Pancreas (tissue), 10 donors: ENCODE measurements at regions not wholly inside any gene's neighbourhood (a gene's known extent, or its start where the extent isn't known, plus 50 kb on each side); places are given as distances from the start of the nearest gene placed in this dataset.

Source experiments
- ATAC-seq, 4 donors: fragments of 200-7000 bp; cut with Tn5 transposase; one replicate each; pipeline versions ENCODE4 v1.8.0 to v1.9.1; 2020; ENCODE audit warnings: mild to moderate bottlenecking in 4 of 4, moderate library complexity in 4 of 4
- DNase-seq, 6 donors: peaks; one replicate each; pipeline ENCODE4 v3.0.0-alpha.2; 2020
- FAIRE-seq: peaks from 2 replicates; lab custom pipeline; 2012; peaks lifted over from hg19 to GRCh38; lab: Jason Lieb, UNC
- H3K27ac ChIP-seq, 4 donors: fragments of 200-600 bp; sonication (generic); 1 replicate in 3 of 4; 2 replicates in 1 of 4; pipeline versions ENCODE4 v1.5.0 to v1.8.0; 2020
- H3K27me3 ChIP-seq, 4 donors: fragments of 200-600 bp; one replicate each; pipeline ENCODE4 v1.8.0; 2021
- H3K36me3 ChIP-seq, 3 donors: fragments of 200-600 bp; sonication (generic) in 1 of 3; one replicate each; pipeline versions ENCODE4 v1.5.0 to v1.8.0; 2020 to 2021
- H3K4me1 ChIP-seq, 3 donors: fragments of 200-600 bp; one replicate each; pipeline ENCODE4 v1.8.0; 2021
- H3K4me3 ChIP-seq, 4 donors: fragments of 200-600 bp; sonication (generic) in 2 of 4; one replicate each; pipeline versions ENCODE4 v1.5.0 to v1.8.0; 2020 to 2021
- H3K9me3 ChIP-seq, 4 donors: fragments of 200-600 bp; one replicate each; pipeline ENCODE4 v1.8.0; 2021
- WGBS, 2 donors: extraction: QIAGEN DNeasy Blood & Tissue Kit; methylation state at CpG; one replicate each; pipeline ENCODE4 v1.1.7; 2013; 5-methylcytosine and 5-hydroxymethylcytosine counted together
- intact Hi-C, 3 donors: fragments of 100-400 bp; cut with DNase I; formaldehyde crosslinking; loops; one replicate each; pipeline versions ENCODE4 v1.11.1 to v1.14.2; 2022
- TF ChIP-seq, protein P1 (sequence below), 4 donors: fragments of 200-600 bp; sonication (generic) in 3 of 4; IDR thresholded peaks; one replicate each; pipeline versions ENCODE4 v1.5.0 to v1.8.0; 2021; ENCODE audit warnings: antibody characterized with exemption in 4 of 4
- donor health status: healthy with polysubstance abuse.
- donor health status: DM: no; HTN: no; CAD: no; lungs with moderate emphysema.
- donor health status: DM: no; HTN: no; CAD: no.
- donor health status: control.
- donor health status: control.
- donor health status: Bipolar disorder and iron deficiency.
- donor health status: DM: yes; HTN: yes; CAD: no.
- donor health status: DM: no; HTN: no; CAD: no.
- donor health status: DM: no; HTN: no; CAD: no.
- donor health status: DM: yes; HTN: yes; CAD: no.

DNA sequence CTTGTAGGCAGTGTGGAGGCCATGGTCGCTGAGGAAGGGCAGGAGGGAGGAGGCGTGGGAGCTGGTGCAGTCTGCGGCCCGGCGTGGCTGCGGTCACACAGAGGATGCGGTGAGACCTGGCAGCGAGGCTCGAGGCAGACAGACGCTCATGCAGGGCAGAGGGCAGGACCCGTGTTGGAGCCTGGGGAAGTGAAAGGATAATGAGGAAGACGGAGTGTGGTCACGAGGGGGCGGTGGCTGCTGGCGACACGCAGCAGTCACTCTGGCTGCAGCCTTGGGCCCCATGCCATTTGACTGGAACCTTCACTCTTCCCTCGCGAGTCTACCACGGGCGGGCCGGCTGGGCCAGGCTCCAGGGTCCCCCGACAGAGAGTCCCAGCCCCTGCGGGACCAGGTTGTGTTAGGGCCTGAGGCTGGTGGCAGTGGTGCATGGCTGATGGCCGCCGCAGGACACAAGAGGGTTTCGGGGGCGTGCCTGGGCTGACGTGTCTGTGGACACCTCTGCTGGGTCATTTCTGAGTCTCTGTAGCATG, 68.8 kb upstream of the HGFAC start:
- Histone ChIP-seq H3K9me3 (no peaks in the 10 kb centered on the region), H3K36me3 (no peaks in the 10 kb centered on the region), H3K4me3 (no peak overlapping the region), H3K27me3 (no peaks in the 10 kb centered on the region), H3K27ac (peak overlapping the region in 2 of 4 donors; percentile 13 to 15), H3K4me1 (peaks cover 0 to 4% (median 0%) of the 10 kb centered on the region in 3 donors)
- peak in 1 of 6 donors; percentile 75 for DNase-seq
- ATAC-seq: peak in 3 of 4 donors; percentile 37 to 70 (median 69)
- FAIRE-seq: no peak
- intact Hi-C loops: no loop called here
- WGBS, 2 donors: 87 to 88% methylated on average over 28 of the region's 28 CpGs
- TF ChIP-seq, protein P1, sequence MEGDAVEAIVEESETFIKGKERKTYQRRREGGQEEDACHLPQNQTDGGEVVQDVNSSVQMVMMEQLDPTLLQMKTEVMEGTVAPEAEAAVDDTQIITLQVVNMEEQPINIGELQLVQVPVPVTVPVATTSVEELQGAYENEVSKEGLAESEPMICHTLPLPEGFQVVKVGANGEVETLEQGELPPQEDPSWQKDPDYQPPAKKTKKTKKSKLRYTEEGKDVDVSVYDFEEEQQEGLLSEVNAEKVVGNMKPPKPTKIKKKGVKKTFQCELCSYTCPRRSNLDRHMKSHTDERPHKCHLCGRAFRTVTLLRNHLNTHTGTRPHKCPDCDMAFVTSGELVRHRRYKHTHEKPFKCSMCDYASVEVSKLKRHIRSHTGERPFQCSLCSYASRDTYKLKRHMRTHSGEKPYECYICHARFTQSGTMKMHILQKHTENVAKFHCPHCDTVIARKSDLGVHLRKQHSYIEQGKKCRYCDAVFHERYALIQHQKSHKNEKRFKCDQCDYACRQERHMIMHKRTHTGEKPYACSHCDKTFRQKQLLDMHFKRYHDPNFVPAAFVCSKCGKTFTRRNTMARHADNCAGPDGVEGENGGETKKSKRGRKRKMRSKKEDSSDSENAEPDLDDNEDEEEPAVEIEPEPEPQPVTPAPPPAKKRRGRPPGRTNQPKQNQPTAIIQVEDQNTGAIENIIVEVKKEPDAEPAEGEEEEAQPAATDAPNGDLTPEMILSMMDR (IDR thresholded peaks at IDR 0.05): no peak

GRCh38 chr4:3373468-3373867, 68.3 kb upstream of the HGFAC start:
- TF ChIP-seq, protein P1 (IDR thresholded peaks at IDR 0.05): no peak
- FAIRE-seq (no peak), DNase-seq (no peak), ATAC-seq (no peak)
- peaks cover 0 to 4% (median 0%) of the 10 kb centered on the region in 3 donors for H3K4me1 ChIP-seq
- H3K27ac ChIP-seq: peak overlapping the region in 1 of 4 donors; percentile 13
- H3K4me3 ChIP-seq: no peak overlapping the region
- H3K36me3 ChIP-seq: no peaks in the 10 kb centered on the region
- WGBS, 2 donors: 93 to 98% methylated on average over 19 of the region's 19 CpGs
- intact Hi-C loops: no loop called here
- no peaks in the 10 kb centered on the region for H3K9me3 ChIP-seq
- no peaks in the 10 kb centered on the region for H3K27me3 ChIP-seq

DNA sequence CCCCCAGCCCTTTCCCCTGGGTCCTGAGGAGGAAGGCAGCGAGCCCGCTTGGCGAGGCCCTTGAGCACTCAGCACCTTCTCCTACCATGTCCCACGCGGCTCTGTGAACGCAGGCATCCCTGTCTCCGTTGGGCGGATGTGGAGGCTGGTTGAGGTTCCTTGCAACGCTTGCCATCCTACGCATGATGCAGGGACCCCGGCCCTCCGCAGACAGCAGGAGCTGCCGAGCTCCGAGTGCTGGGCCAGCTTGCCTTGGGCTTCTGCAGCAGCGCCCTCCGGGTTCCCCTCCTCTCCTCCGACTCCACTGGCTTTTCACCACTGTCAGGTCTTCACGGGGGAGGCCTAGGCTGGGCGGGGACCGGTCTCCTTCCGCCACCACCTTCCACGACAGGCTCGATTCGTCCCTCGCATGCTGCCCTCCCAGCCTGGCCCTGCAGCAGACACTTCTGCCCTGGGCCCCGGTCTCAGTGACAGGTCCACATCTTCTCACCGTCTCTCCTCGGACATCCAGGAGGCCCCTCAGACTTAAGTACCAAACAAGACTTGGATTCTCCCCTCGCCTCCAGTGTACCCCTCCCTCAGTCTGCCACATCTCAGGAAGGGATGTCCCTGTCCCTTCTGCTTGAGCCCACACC, 67.6 kb upstream of the HGFAC start:
- TF ChIP-seq, protein P1 (IDR thresholded peaks at IDR 0.05): no peak
- Histone ChIP-seq H3K36me3 (no peaks in the 10 kb centered on the region), H3K27ac (no peak overlapping the region), H3K9me3 (no peaks in the 10 kb centered on the region), H3K4me3 (no peak overlapping the region), H3K27me3 (no peaks in the 10 kb centered on the region), H3K4me1 (peaks cover 0 to 4% (median 0%) of the 10 kb centered on the region in 3 donors)
- DNase-seq (no peak), ATAC-seq (no peak), FAIRE-seq (no peak)
- 95 to 96% methylated on average over 26 to 29 of the region's 29 CpGs for WGBS, 2 donors
- intact Hi-C loops: no loop called here

DNA sequence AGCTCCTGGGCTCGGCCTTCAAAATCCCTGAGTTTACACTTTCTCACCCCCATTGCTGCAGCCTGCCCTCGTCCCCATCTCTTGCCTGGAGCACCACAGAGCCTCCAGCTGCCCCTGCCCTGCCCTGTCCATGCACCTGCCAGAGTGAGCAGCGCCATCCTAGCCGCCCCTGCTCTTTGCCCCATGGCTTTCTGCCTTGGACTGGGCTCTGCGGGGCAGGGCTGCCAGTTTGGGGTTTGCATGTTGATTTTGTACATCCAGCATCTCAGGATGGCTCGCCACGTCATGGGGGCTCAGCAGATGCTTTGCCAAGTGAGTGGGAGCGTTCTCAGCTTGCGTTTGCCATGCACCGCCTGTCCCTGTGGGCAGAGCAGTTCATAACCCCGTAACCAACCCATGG, 67.1 kb upstream of the HGFAC start:
- Histone ChIP-seq H3K9me3 (no peaks in the 10 kb centered on the region), H3K4me1 (no peaks in the 10 kb centered on the region), H3K27me3 (no peaks in the 10 kb centered on the region), H3K4me3 (no peak overlapping the region), H3K36me3 (no peaks in the 10 kb centered on the region), H3K27ac (no peak overlapping the region)
- FAIRE-seq: no peak
- TF ChIP-seq, protein P1 (IDR thresholded peaks at IDR 0.05): no peak
- DNase-seq: no peak
- ATAC-seq: no peak
- intact Hi-C loops: no loop called here
- WGBS, 2 donors: 92 to 94% methylated on average over 11 of the region's 11 CpGs

DNA sequence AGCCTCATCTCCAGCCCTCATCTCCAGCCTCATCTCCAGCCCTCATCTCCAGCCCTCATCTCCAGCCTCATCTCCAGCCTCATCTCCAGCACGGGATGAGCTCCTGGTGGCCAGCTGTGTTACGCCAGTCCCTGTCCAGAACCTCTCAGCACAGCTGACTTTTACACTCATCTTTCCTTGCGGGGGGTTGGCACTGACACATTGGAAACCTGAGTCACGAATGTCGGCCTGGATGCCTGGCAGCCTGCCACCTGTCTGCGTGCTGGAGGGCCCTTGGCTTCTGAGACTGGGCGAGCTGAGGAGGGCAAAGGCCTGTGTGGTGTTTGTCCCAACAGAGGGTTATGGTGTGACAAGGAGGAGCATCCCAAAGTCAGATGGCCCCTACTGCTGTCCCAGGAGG, 66.1 kb upstream of the HGFAC start:
- Histone ChIP-seq H3K27ac (no peak overlapping the region), H3K27me3 (no peaks in the 10 kb centered on the region), H3K9me3 (no peaks in the 10 kb centered on the region), H3K4me3 (no peak overlapping the region), H3K36me3 (no peaks in the 10 kb centered on the region), H3K4me1 (no peaks in the 10 kb centered on the region)
- FAIRE-seq (no peak), DNase-seq (no peak), ATAC-seq (no peak)
- 86 to 88% methylated on average over 7 of the region's 7 CpGs for WGBS, 2 donors
- TF ChIP-seq, protein P1 (IDR thresholded peaks at IDR 0.05): no peak
- intact Hi-C loops: no loop called here
